Spleen (tissue), 3 donors: ENCODE measurements at regions not wholly inside any gene's neighbourhood (a gene's known extent, or its start where the extent isn't known, plus 50 kb on each side); places are given as distances from the start of the nearest gene placed in this dataset.

Experiments used
- POLR2A ChIP-seq, 3 donors: fragments of 450-650 bp; IDR thresholded peaks; one replicate each; pipeline ENCODE4 v1.5.1; 2017; ENCODE audit warnings: antibody characterized with exemption in 3 of 3, mild to moderate bottlenecking in 1 of 3
- POLR2AphosphoS5 ChIP-seq, 3 donors: sonication (generic); formaldehyde crosslinking; IDR thresholded peaks; one replicate each; pipeline ENCODE4 v1.5.1; 2017; ENCODE audit warnings: antibody characterized with exemption in 3 of 3

- TF ChIP-seq POLR2A (IDR thresholded peaks at IDR 0.05) (no peak), POLR2AphosphoS5 (IDR thresholded peaks at IDR 0.05) (no peak)
Observed at GRCh38 chr14:103220134-103220981, 97.1 kb downstream of the TNFAIP2 start.
